VCaP (cell line): ENCODE measurements at regions not wholly inside any gene's neighbourhood (a gene's known extent, or its start where the extent isn't known, plus 50 kb on each side); places are given as distances from the start of the nearest gene placed in this dataset.
A peak's percentile ranks its signal among the peaks of the same experiment; 100 is the strongest.

Source experiments
- H3K27ac ChIP-seq: fragments of 450-650 bp; 2 replicates; pipeline ENCODE4 v1.5.1; 2017
- CTCF ChIP-seq: fragments of 450-650 bp; conservative IDR thresholded peaks from 2 replicates; pipeline ENCODE4 v1.5.1; 2017; ENCODE audit warnings: mild to moderate bottlenecking, moderate library complexity

GRCh38 chr2:105644174-105644980, 100.3 kb upstream of the NCK2 start:
- no peak for TF ChIP-seq CTCF
- H3K27ac ChIP-seq = peak overlapping the region; percentile 59

- H3K27ac ChIP-seq = peak overlapping the region; percentile 59
- no peak for TF ChIP-seq CTCF
Observed at GRCh38 chr2:105643405-105644173, 101.1 kb upstream of the NCK2 start.

- H3K27ac ChIP-seq = no peak overlapping the region
- no peak for TF ChIP-seq CTCF
Observed at GRCh38 chr2:105641389-105641811, 103.3 kb upstream of the NCK2 start.

DNA sequence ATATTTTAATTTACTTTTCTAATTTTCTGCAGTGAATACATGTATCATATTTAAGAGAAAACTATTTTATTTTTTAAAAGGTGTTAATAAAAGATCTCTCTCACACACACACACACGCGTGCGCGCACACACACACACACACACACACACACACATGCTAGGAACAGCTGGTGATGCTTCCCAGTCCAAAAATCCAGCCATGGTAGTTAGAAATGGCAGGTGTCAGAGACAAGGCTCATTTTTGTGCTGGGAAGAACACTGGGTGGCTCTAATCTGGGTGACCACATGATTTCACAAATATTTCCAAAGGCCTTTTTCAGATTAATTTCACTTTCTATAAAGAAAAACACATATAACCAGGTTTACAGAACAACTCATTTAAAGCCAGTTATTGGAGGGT, 104.5 kb upstream of the NCK2 start:
- H3K27ac ChIP-seq = no peak overlapping the region
- TF ChIP-seq CTCF = no peak

GRCh38 chr2:105636109-105636740, 108.5 kb upstream of the NCK2 start:
- no peak overlapping the region for H3K27ac ChIP-seq
- TF ChIP-seq CTCF = no peak

- no peak for TF ChIP-seq CTCF
Observed at GRCh38 chr2:105635564-105635963, 109.1 kb upstream of the NCK2 start.

DNA sequence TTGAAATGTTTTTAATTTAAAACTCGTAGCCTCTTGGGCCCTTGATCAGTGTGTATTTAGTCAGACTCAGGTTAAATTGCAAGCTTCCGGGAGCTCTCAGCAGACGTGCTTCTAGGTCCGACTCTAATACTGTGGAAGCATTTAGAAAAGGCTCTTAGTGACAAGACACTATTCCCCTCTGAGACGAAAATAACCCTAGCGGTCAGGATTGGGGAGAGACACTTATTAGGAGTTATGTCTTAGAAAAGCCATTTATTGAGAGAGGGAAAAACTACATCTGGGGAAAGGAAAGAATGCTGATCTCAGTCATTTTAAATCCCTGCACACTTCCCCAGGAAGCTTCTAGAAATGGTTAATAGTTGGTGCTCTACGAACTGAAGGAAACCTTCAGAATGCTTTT, 110.5 kb upstream of the NCK2 start:
- TF ChIP-seq CTCF = no peak

More at GRCh38 chr2:105635564-105635963, 109.1 kb upstream of the NCK2 start:
- no peak overlapping the region for H3K27ac ChIP-seq

More for the DNA sequence above, 110.5 kb upstream of the NCK2 start:
- H3K27ac ChIP-seq = no peak overlapping the region
